ENCODE measurements at regions not wholly inside any gene's neighbourhood (a gene's known extent, or its start where the extent isn't known, plus 50 kb on each side); places are given as distances from the start of the nearest gene placed in this dataset.
"Not testable (repeated sequence)": the region's sequence is repeated elsewhere in the genome, so short reads cannot be mapped to it uniquely, and the experiment has no call there.

- no peak for DNase-seq
- in situ Hi-C loops (cut with HindIII; ENCODE audit: low pct_ligation_motif_present, low pct_unique_long_range_greater_than_20kb, low sequenced_read_pairs) = no loop called here
These were observed 80.7 kb upstream of the NAV2 start for GRCh38 chr11:19631712-19632498.

- in situ Hi-C loops (cut with HindIII; ENCODE audit: low pct_ligation_motif_present, low pct_unique_long_range_greater_than_20kb, low sequenced_read_pairs) = no loop called here
- DNase-seq = no peak
These were observed 84.6 kb upstream of the NAV2 start for GRCh38 chr11:19628018-19628417.

GRCh38 chr11:19627566-19627965, 85.1 kb upstream of the NAV2 start:
- DNase-seq = no peak
- in situ Hi-C loops (cut with HindIII; ENCODE audit: low pct_ligation_motif_present, low pct_unique_long_range_greater_than_20kb, low sequenced_read_pairs) = no loop called here

GRCh38 chr11:19625438-19625837, 87.2 kb upstream of the NAV2 start:
- in situ Hi-C loops (cut with HindIII; ENCODE audit: low pct_ligation_motif_present, low pct_unique_long_range_greater_than_20kb, low sequenced_read_pairs) = no loop called here
- no peak for DNase-seq

GRCh38 chr11:19617696-19618523, 94.7 kb upstream of the NAV2 start:
- no peak for DNase-seq
- in situ Hi-C loops (cut with HindIII; ENCODE audit: low pct_ligation_motif_present, low pct_unique_long_range_greater_than_20kb, low sequenced_read_pairs) = no loop called here

- in situ Hi-C loops (cut with HindIII; ENCODE audit: low pct_ligation_motif_present, low pct_unique_long_range_greater_than_20kb, low sequenced_read_pairs) = no loop called here
- DNase-seq = no peak
These were observed 97.1 kb upstream of the NAV2 start for GRCh38 chr11:19615341-19616183.

- in situ Hi-C loops (cut with HindIII; ENCODE audit: low pct_ligation_motif_present, low pct_unique_long_range_greater_than_20kb, low sequenced_read_pairs) = no loop called here
- DNase-seq = no peak
These were observed 98.2 kb upstream of the NAV2 start for GRCh38 chr11:19614370-19614940.

- in situ Hi-C loops (cut with HindIII; ENCODE audit: low pct_ligation_motif_present, low pct_unique_long_range_greater_than_20kb, low sequenced_read_pairs); DNase-seq: not testable (repeated sequence)
These were observed 100.6 kb upstream of the NAV2 start for GRCh38 chr11:19612025-19612424.

GRCh38 chr11:19607656-19608360, 104.8 kb upstream of the NAV2 start:
- in situ Hi-C loops (cut with HindIII; ENCODE audit: low pct_ligation_motif_present, low pct_unique_long_range_greater_than_20kb, low sequenced_read_pairs) = no loop called here
- DNase-seq = no peak

- no peak for DNase-seq
- in situ Hi-C loops (cut with HindIII; ENCODE audit: low pct_ligation_motif_present, low pct_unique_long_range_greater_than_20kb, low sequenced_read_pairs) = no loop called here
These were observed 105.6 kb upstream of the NAV2 start for GRCh38 chr11:19606856-19607655.

- in situ Hi-C loops (cut with HindIII; ENCODE audit: low pct_ligation_motif_present, low pct_unique_long_range_greater_than_20kb, low sequenced_read_pairs) = no loop called here
These were observed 106.9 kb upstream of the NAV2 start for GRCh38 chr11:19605520-19606371.

GRCh38 chr11:19604679-19605375, 107.8 kb upstream of the NAV2 start:
- DNase-seq = no peak
- in situ Hi-C loops (cut with HindIII; ENCODE audit: low pct_ligation_motif_present, low pct_unique_long_range_greater_than_20kb, low sequenced_read_pairs) = no loop called here

More at GRCh38 chr11:19605520-19606371, 106.9 kb upstream of the NAV2 start:
- peak; percentile 26 for DNase-seq

GRCh38 chr11:19603771-19604170, 108.9 kb upstream of the NAV2 start:
- in situ Hi-C loops (cut with HindIII; ENCODE audit: low pct_ligation_motif_present, low pct_unique_long_range_greater_than_20kb, low sequenced_read_pairs) = no loop called here
- no peak for DNase-seq

- DNase-seq = no peak
- in situ Hi-C loops (cut with HindIII; ENCODE audit: low pct_ligation_motif_present, low pct_unique_long_range_greater_than_20kb, low sequenced_read_pairs) = no loop called here
These were observed 109.7 kb upstream of the NAV2 start for GRCh38 chr11:19602891-19603290.

- in situ Hi-C loops (cut with HindIII; ENCODE audit: low pct_ligation_motif_present, low pct_unique_long_range_greater_than_20kb, low sequenced_read_pairs) = no loop called here
- no peak for DNase-seq
These were observed 110.2 kb upstream of the NAV2 start for GRCh38 chr11:19602406-19602805.

- DNase-seq = no peak
- in situ Hi-C loops (cut with HindIII; ENCODE audit: low pct_ligation_motif_present, low pct_unique_long_range_greater_than_20kb, low sequenced_read_pairs) = no loop called here
These were observed 111.4 kb upstream of the NAV2 start for GRCh38 chr11:19601235-19601634.
